ENCODE measurements at regions not wholly inside any gene's neighbourhood (a gene's known extent, or its start where the extent isn't known, plus 50 kb on each side); places are given as distances from the start of the nearest gene placed in this dataset.

DNA sequence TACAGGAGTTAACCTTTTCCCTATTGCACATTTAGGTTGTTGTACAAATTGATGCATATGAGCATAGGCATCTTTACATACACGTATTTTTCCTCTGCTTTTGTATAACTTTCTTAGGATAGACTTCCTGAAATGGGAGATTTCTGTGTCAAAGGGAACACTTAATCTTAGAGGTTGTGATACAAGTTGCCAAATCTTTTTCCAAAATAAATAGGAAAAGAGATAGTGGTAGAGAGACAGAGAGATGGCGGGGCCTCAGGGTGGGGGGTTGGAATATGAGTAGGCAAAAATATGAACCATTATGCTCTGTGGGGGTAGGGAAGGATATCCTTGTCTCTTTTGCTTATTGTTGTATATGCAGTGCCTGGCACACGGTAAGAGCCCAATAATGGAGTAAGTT lies 70.7 kb upstream of the UBE2E1 start:
- Mint-ChIP-seq H3K4me1 (peaks cover 40% of the 10 kb centered on the region), H3K4me3 (peak overlapping the region in 2 of 3 experiments; percentile 8 to 49), H3K9me3 (no peaks in the 10 kb centered on the region), H3K36me3 (ENCODE audit: low read depth) (no peaks in the 10 kb centered on the region), H3K27ac (peak overlapping the region; percentile 85 to 95 (median 88)), H3K27me3 (ENCODE audit: low read depth) (peaks cover 10% of the 10 kb centered on the region)
- TF ChIP-seq, protein P1, sequence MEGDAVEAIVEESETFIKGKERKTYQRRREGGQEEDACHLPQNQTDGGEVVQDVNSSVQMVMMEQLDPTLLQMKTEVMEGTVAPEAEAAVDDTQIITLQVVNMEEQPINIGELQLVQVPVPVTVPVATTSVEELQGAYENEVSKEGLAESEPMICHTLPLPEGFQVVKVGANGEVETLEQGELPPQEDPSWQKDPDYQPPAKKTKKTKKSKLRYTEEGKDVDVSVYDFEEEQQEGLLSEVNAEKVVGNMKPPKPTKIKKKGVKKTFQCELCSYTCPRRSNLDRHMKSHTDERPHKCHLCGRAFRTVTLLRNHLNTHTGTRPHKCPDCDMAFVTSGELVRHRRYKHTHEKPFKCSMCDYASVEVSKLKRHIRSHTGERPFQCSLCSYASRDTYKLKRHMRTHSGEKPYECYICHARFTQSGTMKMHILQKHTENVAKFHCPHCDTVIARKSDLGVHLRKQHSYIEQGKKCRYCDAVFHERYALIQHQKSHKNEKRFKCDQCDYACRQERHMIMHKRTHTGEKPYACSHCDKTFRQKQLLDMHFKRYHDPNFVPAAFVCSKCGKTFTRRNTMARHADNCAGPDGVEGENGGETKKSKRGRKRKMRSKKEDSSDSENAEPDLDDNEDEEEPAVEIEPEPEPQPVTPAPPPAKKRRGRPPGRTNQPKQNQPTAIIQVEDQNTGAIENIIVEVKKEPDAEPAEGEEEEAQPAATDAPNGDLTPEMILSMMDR (IDR thresholded peaks at IDR 0.05; ENCODE audit: unreplicated experiment in 3 of 3), result no peak

DNA sequence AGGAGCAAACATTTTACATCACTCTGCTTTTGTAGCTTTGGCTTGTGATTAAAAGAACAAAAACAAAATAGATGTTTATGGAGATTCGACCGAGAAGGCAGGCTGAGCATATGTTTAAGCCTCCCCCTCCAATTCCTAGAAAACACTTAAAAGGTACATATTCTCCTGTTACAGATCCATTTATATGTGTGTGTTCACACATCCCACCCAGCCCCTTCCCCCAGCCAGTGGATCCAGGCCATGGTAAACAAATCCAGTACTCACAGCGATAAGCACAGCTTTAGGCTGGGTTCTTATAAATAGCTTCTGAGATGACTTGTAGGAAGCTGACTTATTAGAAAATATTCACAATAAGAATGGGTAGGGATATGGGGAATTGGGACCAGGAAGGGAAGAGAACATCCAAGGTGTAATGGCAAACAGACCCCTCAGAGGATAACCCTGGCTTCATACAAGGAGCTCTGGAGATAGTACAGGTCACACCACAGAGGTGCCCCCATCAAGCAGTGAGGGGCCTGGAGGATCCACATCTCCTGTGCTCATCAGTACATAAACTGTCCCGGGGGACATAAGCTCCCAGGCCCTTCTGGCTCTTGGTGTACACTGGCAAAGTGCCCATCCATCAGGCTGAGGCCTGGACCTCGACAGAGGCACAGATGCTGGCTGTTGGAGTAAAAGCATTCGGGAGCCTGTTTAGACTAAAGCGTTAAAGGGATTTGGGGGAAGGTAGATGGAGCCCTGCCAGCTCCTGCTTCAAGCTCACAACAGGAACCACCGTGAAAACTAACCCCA lies 70.0 kb upstream of the UBE2E1 start:
- Mint-ChIP-seq H3K36me3 (ENCODE audit: low read depth) (no peaks in the 10 kb centered on the region), H3K4me1 (peaks cover 40% of the 10 kb centered on the region), H3K9me3 (no peaks in the 10 kb centered on the region), H3K27ac (peak overlapping the region; percentile 85 to 95 (median 88)), H3K27me3 (ENCODE audit: low read depth) (peaks cover 10% of the 10 kb centered on the region), H3K4me3 (peak overlapping the region in 2 of 3 experiments; percentile 42 to 65)
- TF ChIP-seq, protein P1 (IDR thresholded peaks at IDR 0.05; ENCODE audit: unreplicated experiment in 3 of 3), result no peak

DNA sequence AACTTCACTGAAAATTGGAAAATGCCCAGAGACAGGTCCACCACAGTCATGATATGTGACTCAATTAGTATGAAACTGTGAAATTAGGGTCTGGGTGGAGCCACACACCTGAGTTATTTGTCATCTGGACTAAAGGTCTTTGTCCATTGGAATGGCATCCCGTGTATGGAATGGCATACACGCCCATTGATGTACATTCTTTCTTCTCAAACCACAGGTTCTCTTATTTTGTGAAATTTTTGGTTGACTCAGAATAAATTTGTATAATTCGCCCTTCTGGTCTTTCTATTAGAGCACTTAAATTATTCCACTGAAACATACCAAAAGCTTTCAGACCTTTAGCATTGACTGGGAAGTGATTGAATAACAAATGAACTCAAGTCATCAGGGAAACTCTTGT lies 66.8 kb upstream of the UBE2E1 start:
- Mint-ChIP-seq H3K4me3 (no peak overlapping the region), H3K36me3 (ENCODE audit: low read depth) (no peaks in the 10 kb centered on the region), H3K27me3 (ENCODE audit: low read depth) (peaks cover 40% of the 10 kb centered on the region), H3K27ac (peak overlapping the region; percentile 20 to 80 (median 76)), H3K9me3 (no peaks in the 10 kb centered on the region), H3K4me1 (peaks cover 52% of the 10 kb centered on the region)
- TF ChIP-seq, protein P1 (IDR thresholded peaks at IDR 0.05; ENCODE audit: unreplicated experiment in 3 of 3), result no peak

DNA sequence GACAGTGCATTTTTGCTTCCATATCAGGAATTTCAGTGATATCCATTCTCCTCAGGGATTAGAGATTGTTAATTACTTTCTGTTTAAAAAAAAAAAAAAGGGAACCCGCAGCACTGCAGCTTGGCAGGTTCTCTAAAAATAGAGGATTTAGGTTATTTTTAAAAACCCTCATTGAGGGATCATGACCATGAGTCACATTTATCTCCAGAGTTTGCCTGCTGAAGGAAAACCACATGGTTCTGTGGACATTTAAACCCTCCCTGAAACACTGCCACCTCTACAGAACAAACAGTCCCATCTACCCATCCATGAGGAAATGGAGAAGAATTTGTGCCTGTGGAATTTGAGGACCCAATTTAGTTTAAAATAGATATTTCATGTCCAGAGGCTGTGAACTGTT lies 66.2 kb upstream of the UBE2E1 start:
- H3K36me3 Mint-ChIP-seq (ENCODE audit: low read depth), result no peaks in the 10 kb centered on the region
- H3K27ac Mint-ChIP-seq, result peak overlapping the region; percentile 20 to 80 (median 76)
- H3K27me3 Mint-ChIP-seq (ENCODE audit: low read depth), result peaks cover 46% of the 10 kb centered on the region
- peaks cover 50% of the 10 kb centered on the region for H3K4me1 Mint-ChIP-seq
- H3K4me3 Mint-ChIP-seq, result no peak overlapping the region
- H3K9me3 Mint-ChIP-seq, result no peaks in the 10 kb centered on the region
- TF ChIP-seq, protein P1 (IDR thresholded peaks at IDR 0.05; ENCODE audit: unreplicated experiment in 3 of 3), result no peak

DNA sequence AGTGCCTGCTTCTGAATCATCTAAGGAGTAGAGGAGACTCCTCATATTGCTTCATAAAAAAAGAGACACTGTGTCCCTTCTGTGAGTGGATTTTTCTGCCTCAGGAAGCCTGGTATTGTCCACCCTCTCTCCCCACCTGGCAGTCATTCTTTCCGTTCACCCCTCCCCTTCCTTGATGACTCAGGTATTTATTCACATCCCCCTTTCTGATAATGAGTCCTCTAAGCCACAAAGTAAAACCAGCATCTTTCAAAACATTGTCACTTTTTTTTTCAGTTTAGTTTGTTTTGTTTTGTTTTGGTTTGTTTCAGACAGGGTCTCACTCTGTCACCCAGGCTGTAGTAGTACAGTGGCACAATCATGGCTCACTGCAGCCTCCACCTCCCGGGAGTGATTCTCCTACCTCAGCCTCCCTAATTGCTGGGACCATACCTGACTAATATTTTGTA lies 65.2 kb upstream of the UBE2E1 start:
- TF ChIP-seq, protein P1 (IDR thresholded peaks at IDR 0.05; ENCODE audit: unreplicated experiment in 3 of 3), result no peak
- no peaks in the 10 kb centered on the region for H3K36me3 Mint-ChIP-seq (ENCODE audit: low read depth)
- no peak overlapping the region for H3K27ac Mint-ChIP-seq
- peaks cover 40% of the 10 kb centered on the region for H3K4me1 Mint-ChIP-seq
- H3K9me3 Mint-ChIP-seq, result no peaks in the 10 kb centered on the region
- no peak overlapping the region for H3K4me3 Mint-ChIP-seq
- peaks cover 50% of the 10 kb centered on the region for H3K27me3 Mint-ChIP-seq (ENCODE audit: low read depth)
